Aorta (tissue), 5 donors: ENCODE measurements at regions not wholly inside any gene's neighbourhood (a gene's known extent, or its start where the extent isn't known, plus 50 kb on each side); places are given as distances from the start of the nearest gene placed in this dataset.

Source experiments
- ATAC-seq: fragments of 200-7000 bp; cut with Tn5 transposase; one replicate; pipeline ENCODE4 v1.9.1; 2022; ENCODE audit warnings: moderate library complexity; ENCODE audit not compliant: low FRiP score
- DNase-seq, 2 donors: peaks; one replicate each; pipeline ENCODE4 v3.0.0-alpha.2; 2020
- H3K27ac ChIP-seq, 2 donors: one replicate each; pipeline ENCODE4 v1.5.1; 2013; ENCODE audit warnings: low read length in 2 of 2, mild to moderate bottlenecking in 2 of 2, moderate library complexity in 2 of 2, control low read depth in 1 of 2, inconsistent platforms in 1 of 2, low read depth in 1 of 2
- H3K27me3 ChIP-seq, 2 donors: one replicate each; pipeline ENCODE4 v1.6.1; 2013; ENCODE audit warnings: control low read depth in 1 of 2, low read length in 1 of 2, mild to moderate bottlenecking in 1 of 2, moderate library complexity in 1 of 2; ENCODE audit not compliant: insufficient read depth in 2 of 2, control insufficient read depth in 1 of 2
- H3K36me3 ChIP-seq, 2 donors: one replicate each; pipeline ENCODE4 v1.6.1; 2013; ENCODE audit warnings: control low read depth in 1 of 2, low read length in 1 of 2, mild to moderate bottlenecking in 1 of 2; ENCODE audit not compliant: insufficient read depth in 2 of 2, control insufficient read depth in 1 of 2
- H3K4me1 ChIP-seq, 2 donors: one replicate each; pipeline ENCODE4 v1.6.1; 2013; ENCODE audit warnings: low read length in 2 of 2, control low read depth in 1 of 2, mild to moderate bottlenecking in 1 of 2, moderate library complexity in 1 of 2; ENCODE audit not compliant: insufficient read depth in 2 of 2, control insufficient read depth in 1 of 2
- H3K4me3 ChIP-seq, 2 donors: one replicate each; pipeline ENCODE4 v1.5.1; 2013; ENCODE audit warnings: low read length in 2 of 2, control low read depth in 1 of 2, mild to moderate bottlenecking in 1 of 2
- H3K9me3 ChIP-seq: one replicate; pipeline ENCODE4 v1.6.1; 2013; ENCODE audit warnings: mild to moderate bottlenecking, low read length; ENCODE audit not compliant: control insufficient read depth
- WGBS, 2 donors: extraction: QIAGEN DNeasy Blood & Tissue Kit; methylation state at CpG; one replicate each; pipeline ENCODE4 v1.1.7; 2013; 5-methylcytosine and 5-hydroxymethylcytosine counted together
- intact Hi-C, 2 donors: fragments of 100-400 bp; cut with DNase I; formaldehyde crosslinking; loops; one replicate each; pipeline versions ENCODE4 v1.14.2 to v1.15.0; 2022
- donor health status: healthy with polysubstance abuse.
- donor health status: Bipolar disorder and iron deficiency.
- donor health status: DM: no; HTN: no; CAD: no.
- donor health status: DM: no; HTN: no; CAD: no.
- donor health status: DM: yes; HTN: yes; CAD: no.

DNA sequence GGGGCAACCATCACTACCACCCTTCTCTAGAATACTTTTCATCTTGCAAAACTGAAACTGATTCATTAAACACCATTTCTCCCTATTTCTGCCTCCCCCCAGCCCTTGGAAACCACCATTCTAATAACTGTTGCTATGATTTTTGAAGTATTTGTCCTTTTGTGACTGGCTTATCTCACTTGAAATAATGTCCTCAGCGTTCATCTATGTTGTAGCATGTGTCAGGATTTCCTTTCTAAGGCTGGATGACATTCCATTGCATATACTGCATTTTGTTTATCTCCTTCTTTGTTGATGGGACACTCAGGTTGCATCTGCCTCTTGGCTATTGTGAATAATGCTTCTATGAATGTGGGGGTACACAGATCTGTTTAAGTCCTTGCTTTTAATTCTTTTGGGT lies 327.6 kb upstream of the ZNF32 start:
- ATAC-seq = no peak
- Histone ChIP-seq H3K36me3 (no peaks in the 10 kb centered on the region), H3K4me1 (no peaks in the 10 kb centered on the region), H3K9me3 (no peaks in the 10 kb centered on the region), H3K27ac (no peak overlapping the region), H3K4me3 (no peak overlapping the region), H3K27me3 (no peaks in the 10 kb centered on the region)
- WGBS, 2 donors = 55 to 56% methylated on average over 1 of the region's 1 CpG
- DNase-seq = no peak
- intact Hi-C loops = no loop called here

DNA sequence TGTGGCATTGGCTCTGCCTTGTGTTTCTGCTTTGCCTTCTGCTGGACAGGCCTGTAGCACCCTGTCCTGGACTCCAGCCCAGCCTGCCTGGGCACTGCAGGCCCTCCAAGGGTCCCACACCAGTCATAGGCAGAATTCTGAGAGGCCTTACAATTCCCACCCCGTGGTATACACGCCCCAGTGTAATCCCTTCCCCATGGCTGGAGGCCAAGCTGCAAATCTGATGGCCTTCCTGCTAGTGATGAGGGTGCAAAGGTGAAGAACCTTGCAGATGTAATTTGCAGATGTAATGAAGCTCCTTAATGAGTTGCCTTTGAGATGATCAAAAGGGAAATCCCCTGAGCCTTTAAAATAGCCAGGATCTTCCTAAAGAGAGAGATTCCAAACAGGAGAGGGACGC lies 325.1 kb upstream of the ZNF32 start:
- no peak overlapping the region for H3K27ac ChIP-seq
- H3K36me3 ChIP-seq = no peaks in the 10 kb centered on the region
- 89 to 95% methylated on average over 3 of the region's 3 CpGs for WGBS, 2 donors
- no peaks in the 10 kb centered on the region for H3K4me1 ChIP-seq
- DNase-seq (no peak), ATAC-seq (no peak)
- no peaks in the 10 kb centered on the region for H3K27me3 ChIP-seq
- no peak overlapping the region for H3K4me3 ChIP-seq
- intact Hi-C loops = loop anchor here in 1 of 2 donors (5.0 kb wide), 1 partner anchor 34 kb away; no protein-coding TSS in a partner anchor
- H3K9me3 ChIP-seq = no peaks in the 10 kb centered on the region

DNA sequence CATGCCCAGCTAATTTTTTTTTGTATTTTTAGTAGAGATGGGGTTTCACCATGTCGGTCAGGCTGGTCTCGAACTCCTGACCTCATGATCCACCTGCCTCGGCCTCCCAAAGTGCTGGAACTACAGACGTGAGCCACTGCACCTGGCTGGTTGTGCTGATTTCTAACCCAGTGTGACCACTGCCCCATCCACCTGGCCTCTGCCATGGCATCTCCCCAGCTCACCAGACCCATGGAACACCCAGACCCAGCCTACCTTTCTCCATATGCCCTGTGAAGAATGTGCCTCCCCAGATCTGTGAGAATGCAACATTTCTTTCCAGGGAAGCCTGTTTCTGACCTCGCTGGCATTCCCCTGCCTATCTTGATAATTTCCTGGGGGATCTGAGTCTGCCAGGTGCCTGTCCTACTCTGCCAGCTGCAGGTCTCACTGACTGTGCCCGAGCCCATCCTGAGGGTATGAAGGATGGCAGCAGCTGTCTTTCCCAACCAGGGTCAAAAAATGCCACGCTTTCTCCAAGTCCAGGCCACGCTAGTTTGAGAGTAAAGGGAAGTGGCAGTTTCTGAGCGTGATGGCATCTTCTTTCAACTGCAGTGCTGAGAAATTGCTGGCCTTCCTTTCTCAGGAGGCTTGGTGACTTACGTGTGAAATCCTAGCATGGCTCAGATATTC lies 324.4 kb upstream of the ZNF32 start:
- ATAC-seq (no peak), DNase-seq (no peak)
- no peak overlapping the region for H3K27ac ChIP-seq
- no peaks in the 10 kb centered on the region for H3K36me3 ChIP-seq
- H3K4me1 ChIP-seq = no peaks in the 10 kb centered on the region
- no peaks in the 10 kb centered on the region for H3K9me3 ChIP-seq
- 96% methylated on average over 10 of the region's 10 CpGs for WGBS, 2 donors
- H3K27me3 ChIP-seq = no peaks in the 10 kb centered on the region
- intact Hi-C loops = loop anchor here in 1 of 2 donors (5.0 kb wide), 1 partner anchor 34 kb away; no protein-coding TSS in a partner anchor
- H3K4me3 ChIP-seq = no peak overlapping the region

DNA sequence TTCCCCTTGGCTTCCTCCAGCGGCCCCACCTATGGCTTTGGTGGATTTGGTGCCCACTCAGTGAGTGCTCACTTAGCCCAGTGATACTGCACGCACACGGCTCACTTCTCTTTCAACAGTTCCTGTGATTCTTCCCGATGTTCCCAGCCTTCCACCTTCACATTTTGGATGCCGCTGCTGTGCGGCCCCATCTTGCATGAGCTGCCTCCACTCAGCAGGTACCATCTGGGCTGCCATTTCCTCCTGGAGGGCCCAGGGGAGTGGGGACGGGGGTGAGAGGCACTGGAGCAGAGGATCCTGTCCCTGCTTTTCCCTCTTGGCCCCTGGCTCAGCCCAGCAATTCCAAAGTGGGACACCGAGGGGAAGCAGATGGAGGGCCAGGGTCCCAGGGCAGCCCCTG lies 323.3 kb upstream of the ZNF32 start:
- DNase-seq (peak in 1 of 2 donors; percentile 44), ATAC-seq (no peak)
- Histone ChIP-seq H3K36me3 (no peaks in the 10 kb centered on the region), H3K27ac (no peak overlapping the region), H3K27me3 (no peaks in the 10 kb centered on the region), H3K4me1 (no peaks in the 10 kb centered on the region), H3K4me3 (no peak overlapping the region), H3K9me3 (no peaks in the 10 kb centered on the region)
- intact Hi-C loops = loop anchor here in 1 of 2 donors (5.0 kb wide), 1 partner anchor 35 kb away; no protein-coding TSS in a partner anchor
- WGBS, 2 donors = 96 to 98% methylated on average over 8 of the region's 8 CpGs

DNA sequence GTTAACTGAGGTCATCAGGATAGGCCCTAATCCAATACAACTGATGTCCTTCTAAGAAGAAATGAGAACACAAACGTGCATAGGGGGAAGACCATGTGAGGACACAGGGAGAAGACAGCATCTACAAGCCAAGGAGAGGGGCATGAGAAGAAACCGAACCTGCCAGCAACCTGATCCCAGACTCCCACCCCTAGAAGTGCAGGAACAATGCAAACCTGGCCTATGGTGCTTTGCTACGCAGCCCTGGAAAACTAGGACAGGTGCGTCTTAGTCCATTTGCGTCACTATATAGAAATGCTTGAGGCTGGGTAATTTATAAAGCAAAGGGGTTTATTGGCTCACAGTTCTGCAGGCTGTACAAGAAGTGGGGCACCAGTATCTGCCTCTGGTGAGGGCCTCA lies 322.6 kb upstream of the ZNF32 start:
- WGBS, 2 donors = 91 to 92% methylated on average over 5 of the region's 5 CpGs
- DNase-seq (no peak), ATAC-seq (no peak)
- intact Hi-C loops = loop anchor here in 1 of 2 donors (5.0 kb wide), 1 partner anchor 36 kb away; no protein-coding TSS in a partner anchor
- no peaks in the 10 kb centered on the region for H3K9me3 ChIP-seq
- no peak overlapping the region for H3K27ac ChIP-seq
- H3K36me3 ChIP-seq = no peaks in the 10 kb centered on the region
- H3K27me3 ChIP-seq = no peaks in the 10 kb centered on the region
- no peaks in the 10 kb centered on the region for H3K4me1 ChIP-seq
- H3K4me3 ChIP-seq = no peak overlapping the region

DNA sequence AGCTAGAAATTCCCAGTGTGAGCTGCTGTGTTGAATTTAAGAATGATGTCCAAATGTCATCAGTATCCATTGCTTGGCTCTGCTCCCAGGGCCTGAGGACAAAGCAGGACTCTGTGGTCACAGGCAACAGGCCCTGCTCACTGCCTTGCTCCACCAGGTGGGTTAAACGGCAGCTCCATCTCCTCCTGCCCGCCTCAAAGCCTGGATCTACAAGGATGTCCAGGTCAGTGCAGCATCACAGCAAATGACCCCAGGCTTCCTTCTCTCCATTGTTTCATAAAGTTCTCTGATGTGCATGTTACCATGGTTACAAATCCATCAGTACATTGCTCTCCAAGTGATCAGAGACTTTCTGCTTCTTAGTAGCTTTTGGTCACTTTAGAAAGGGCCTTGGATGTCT lies 322.0 kb upstream of the ZNF32 start:
- intact Hi-C loops = loop anchor here in 1 of 2 donors (5.0 kb wide), 1 partner anchor 37 kb away; no protein-coding TSS in a partner anchor
- ATAC-seq (no peak), DNase-seq (peak in 1 of 2 donors; percentile 62)
- no peaks in the 10 kb centered on the region for H3K9me3 ChIP-seq
- no peak overlapping the region for H3K4me3 ChIP-seq
- 91 to 97% methylated on average over 2 of the region's 2 CpGs for WGBS, 2 donors
- H3K27me3 ChIP-seq = no peaks in the 10 kb centered on the region
- no peaks in the 10 kb centered on the region for H3K36me3 ChIP-seq
- no peak overlapping the region for H3K27ac ChIP-seq
- H3K4me1 ChIP-seq = no peaks in the 10 kb centered on the region

DNA sequence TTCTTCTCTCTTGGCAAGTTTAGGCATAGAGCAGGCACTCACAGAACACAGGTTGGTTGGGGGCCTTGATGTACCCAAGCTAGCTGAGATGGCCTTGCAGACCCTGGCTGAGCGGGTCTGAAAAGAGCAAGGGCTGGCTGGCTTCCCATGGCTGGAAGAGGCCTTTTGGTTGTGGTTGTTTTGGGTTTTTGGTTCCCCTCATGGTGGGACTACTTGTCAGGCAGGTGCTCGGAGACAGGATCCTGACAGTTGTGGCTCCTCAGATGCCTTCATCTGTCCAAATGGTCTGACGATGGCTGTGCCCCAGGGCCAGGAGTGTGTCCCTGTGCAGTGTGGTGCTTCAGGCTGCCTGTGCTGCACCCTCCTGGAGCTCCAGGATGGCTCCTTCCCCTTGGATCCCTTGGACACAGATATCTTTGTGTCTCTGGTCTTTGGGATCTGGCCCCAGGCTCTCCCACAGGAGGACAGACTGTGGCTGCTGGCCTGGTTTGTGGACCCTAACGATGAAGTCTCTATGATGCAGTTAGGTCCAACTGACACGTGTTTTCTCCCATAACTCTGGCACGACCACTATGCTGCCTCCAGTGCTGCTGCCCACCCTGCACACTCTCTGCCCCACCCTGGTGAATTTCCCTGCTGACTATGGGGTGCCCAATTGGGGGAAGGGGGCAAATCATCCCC lies 321.5 kb upstream of the ZNF32 start:
- no peaks in the 10 kb centered on the region for H3K9me3 ChIP-seq
- H3K4me1 ChIP-seq = peaks cover 0 to 4% of the 10 kb centered on the region in 2 donors
- no peak overlapping the region for H3K4me3 ChIP-seq
- 95 to 96% methylated on average over 6 of the region's 6 CpGs for WGBS, 2 donors
- no peak overlapping the region for H3K27ac ChIP-seq
- intact Hi-C loops = loop anchor here in 1 of 2 donors (5.0 kb wide), 1 partner anchor 37 kb away; no protein-coding TSS in a partner anchor
- H3K27me3 ChIP-seq = no peaks in the 10 kb centered on the region
- ATAC-seq (no peak), DNase-seq (peak in 1 of 2 donors; percentile 51)
- no peaks in the 10 kb centered on the region for H3K36me3 ChIP-seq

DNA sequence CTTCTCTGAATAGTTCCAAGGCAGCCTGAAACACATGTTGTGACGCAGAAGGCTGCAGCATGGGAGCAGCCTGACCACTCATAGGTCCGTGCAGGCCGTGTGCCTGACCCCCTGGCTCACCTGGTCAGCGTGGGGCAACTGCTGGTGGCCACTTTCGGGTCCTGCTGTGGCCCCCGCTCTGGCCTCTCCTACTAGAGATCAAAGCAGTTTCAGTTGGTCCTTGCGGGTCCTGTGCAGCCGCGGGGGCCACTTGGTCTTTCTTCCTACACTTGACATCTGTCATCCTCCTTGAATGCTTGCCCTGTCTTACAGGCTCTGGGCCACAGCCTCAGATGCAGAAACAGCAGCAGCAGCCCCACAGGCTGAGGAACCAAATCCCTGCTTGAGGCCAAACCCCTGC lies 320.8 kb upstream of the ZNF32 start:
- Histone ChIP-seq H3K9me3 (no peaks in the 10 kb centered on the region), H3K27ac (no peak overlapping the region), H3K4me3 (no peak overlapping the region), H3K36me3 (no peaks in the 10 kb centered on the region), H3K4me1 (peaks cover under 1 to 6% of the 10 kb centered on the region in 2 donors), H3K27me3 (no peaks in the 10 kb centered on the region)
- ATAC-seq (no peak), DNase-seq (peak in 1 of 2 donors; percentile 66)
- intact Hi-C loops = loop anchor here in 1 of 2 donors (5.0 kb wide), 1 partner anchor 333 kb away; no protein-coding TSS in a partner anchor
- 94 to 95% methylated on average over 9 of the region's 9 CpGs for WGBS, 2 donors
